ENCODE measurements at regions not wholly inside any gene's neighbourhood (a gene's known extent, or its start where the extent isn't known, plus 50 kb on each side); places are given as distances from the start of the nearest gene placed in this dataset.

DNA sequence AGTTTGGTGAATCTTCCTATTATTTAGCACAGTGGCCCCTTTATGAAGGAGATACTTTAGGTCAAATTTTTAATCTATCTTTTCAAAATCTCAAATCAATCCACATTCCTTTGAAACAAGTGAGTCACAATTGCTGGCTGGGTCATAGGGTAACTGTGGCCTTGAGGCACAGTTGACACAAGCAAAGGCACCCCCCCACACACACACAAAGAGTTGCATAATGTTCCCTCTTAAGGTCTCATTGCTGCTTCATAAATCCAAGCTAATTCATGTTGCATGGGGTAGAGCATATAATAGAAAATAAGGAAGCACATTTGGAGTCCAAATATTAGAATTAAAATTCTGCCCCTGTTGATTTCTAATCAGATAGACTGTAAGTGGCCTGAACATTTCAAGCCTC lies 171.5 kb downstream of the DLEU7 start:
- TF ChIP-seq, protein P1, sequence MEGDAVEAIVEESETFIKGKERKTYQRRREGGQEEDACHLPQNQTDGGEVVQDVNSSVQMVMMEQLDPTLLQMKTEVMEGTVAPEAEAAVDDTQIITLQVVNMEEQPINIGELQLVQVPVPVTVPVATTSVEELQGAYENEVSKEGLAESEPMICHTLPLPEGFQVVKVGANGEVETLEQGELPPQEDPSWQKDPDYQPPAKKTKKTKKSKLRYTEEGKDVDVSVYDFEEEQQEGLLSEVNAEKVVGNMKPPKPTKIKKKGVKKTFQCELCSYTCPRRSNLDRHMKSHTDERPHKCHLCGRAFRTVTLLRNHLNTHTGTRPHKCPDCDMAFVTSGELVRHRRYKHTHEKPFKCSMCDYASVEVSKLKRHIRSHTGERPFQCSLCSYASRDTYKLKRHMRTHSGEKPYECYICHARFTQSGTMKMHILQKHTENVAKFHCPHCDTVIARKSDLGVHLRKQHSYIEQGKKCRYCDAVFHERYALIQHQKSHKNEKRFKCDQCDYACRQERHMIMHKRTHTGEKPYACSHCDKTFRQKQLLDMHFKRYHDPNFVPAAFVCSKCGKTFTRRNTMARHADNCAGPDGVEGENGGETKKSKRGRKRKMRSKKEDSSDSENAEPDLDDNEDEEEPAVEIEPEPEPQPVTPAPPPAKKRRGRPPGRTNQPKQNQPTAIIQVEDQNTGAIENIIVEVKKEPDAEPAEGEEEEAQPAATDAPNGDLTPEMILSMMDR (IDR thresholded peaks at IDR 0.05; ENCODE audit: low read depth, low read length): no peak
- Histone ChIP-seq H3K36me3 (no peaks in the 10 kb centered on the region), H3K4me1 (no peaks in the 10 kb centered on the region; the same call in 1 of the 2 replicates), H3K27me3 (no peaks in the 10 kb centered on the region), H3K9me3 (no peaks in the 10 kb centered on the region), H3K4me3 (ENCODE audit: low read depth, low read length) (no peak overlapping the region)
- DNase-seq: no peak

DNA sequence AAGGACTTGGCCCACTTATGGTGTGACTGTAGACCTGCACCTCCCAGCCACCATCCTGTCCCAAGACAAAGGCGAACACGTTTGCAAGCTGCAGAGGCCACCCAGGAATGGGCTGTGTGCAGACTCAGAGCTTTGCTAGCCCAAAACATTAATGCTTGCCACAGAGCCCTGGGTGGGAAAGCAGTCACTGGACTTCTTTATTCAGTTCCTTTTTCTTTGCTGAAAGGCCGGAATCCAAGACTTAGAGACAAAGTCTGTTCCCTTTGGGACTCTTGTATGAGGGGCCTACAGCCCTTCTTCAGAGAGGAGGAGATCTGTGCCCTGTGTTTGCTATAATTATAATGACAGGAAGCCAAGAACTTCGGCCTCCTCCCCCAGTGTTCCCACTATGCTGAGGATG lies 167.8 kb downstream of the DLEU7 start:
- no peak overlapping the region for H3K4me3 ChIP-seq (ENCODE audit: low read depth, low read length)

DNA sequence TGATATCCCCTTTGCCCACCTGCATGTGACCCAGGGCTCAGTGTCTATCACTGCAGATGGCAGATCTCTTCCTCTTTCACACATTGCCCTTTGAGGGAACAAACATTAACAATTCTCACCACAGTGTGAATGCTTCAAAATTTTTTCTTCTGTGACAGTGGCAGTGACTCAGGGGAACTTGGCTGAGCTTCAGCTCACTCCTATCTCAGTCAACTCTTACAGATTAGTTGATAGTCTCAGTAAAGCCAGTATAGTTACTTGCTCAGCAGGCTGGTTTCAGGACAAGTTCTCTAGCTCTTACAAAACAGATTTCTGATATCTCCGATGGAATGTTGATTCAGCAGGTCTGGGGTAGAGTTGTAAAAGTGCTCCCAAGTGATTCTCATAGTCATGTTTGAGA lies 166.9 kb downstream of the DLEU7 start:
- DNase-seq: no peak
- Histone ChIP-seq H3K9me3 (no peaks in the 10 kb centered on the region), H3K27me3 (no peaks in the 10 kb centered on the region), H3K4me3 (ENCODE audit: low read depth, low read length) (no peak overlapping the region), H3K4me1 (no peaks in the 10 kb centered on the region; the same call in 1 of the 2 replicates), H3K36me3 (no peaks in the 10 kb centered on the region)
- TF ChIP-seq, protein P1 (IDR thresholded peaks at IDR 0.05; ENCODE audit: low read depth, low read length): no peak

More for the DNA sequence above, 167.8 kb downstream of the DLEU7 start:
- DNase-seq: no peak
- H3K4me1 ChIP-seq: no peaks in the 10 kb centered on the region; the same call in 1 of the 2 replicates
- no peaks in the 10 kb centered on the region for H3K36me3 ChIP-seq
- H3K27me3 ChIP-seq: no peaks in the 10 kb centered on the region
- TF ChIP-seq, protein P1 (IDR thresholded peaks at IDR 0.05; ENCODE audit: low read depth, low read length): no peak
- H3K9me3 ChIP-seq: no peaks in the 10 kb centered on the region

DNA sequence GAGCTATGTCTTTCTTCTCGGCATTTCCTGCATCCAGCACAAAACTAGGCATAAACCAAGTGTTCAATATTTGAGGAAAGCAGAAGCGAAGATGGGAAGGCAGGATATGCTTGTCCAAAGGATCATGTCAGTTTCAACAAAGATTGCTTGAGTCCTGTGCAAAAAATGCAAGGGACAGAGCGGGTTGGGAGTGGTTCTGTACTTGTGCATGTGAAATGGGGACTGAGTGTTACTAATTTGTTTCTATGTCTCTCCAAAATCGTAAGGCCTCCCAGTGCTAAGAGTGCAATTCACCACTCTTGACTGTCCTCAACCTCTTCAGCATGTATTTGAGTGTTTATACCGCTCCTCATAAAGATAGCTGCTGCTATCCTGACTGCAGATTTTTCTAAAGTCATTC lies 166.2 kb downstream of the DLEU7 start:
- no peak overlapping the region for H3K4me3 ChIP-seq (ENCODE audit: low read depth, low read length)
- no peaks in the 10 kb centered on the region for H3K9me3 ChIP-seq
- TF ChIP-seq, protein P1 (IDR thresholded peaks at IDR 0.05; ENCODE audit: low read depth, low read length): no peak
- H3K36me3 ChIP-seq: no peaks in the 10 kb centered on the region
- H3K4me1 ChIP-seq: no peaks in the 10 kb centered on the region; the same call in 1 of the 2 replicates
- DNase-seq: no peak
- H3K27me3 ChIP-seq: no peaks in the 10 kb centered on the region

DNA sequence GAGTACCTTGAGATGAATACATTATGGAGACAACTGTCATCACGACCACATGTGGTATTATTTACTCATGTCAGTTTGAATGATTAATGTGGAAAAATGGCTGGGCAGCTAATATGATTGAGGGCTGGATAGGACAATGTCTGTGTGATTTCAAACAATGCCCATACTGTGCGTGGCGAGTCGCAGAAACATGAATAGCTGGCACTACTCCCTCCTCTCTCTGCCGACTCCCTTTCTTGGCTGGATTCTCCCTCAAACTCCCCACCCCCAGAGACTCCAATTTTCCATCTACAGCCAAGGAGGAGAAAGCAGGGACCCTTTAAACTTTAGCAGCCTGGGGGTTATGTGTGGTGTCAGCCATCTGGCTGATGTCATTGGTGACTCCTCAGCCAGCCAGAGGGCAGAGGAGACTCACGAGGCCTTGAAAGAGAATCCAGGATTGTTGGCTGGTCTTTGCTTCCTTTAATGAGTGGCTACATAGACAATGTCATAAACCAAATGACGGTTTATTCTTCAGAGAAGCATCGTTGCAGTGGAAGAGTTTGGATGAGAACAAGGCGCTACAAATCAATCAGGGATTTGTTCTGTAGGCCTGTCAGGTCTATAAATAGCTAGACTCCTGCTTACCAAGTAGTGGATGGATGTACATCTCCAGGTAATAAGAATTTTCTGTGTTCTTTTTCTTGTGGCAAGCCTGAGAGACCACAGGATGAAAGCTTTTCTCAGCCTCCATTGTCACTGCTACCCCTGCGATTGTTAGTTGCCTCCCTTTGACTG lies 165.6 kb downstream of the DLEU7 start:
- H3K4me3 ChIP-seq (ENCODE audit: low read depth, low read length): no peak overlapping the region
- TF ChIP-seq, protein P1 (IDR thresholded peaks at IDR 0.05; ENCODE audit: low read depth, low read length): no peak
- H3K27me3 ChIP-seq: no peaks in the 10 kb centered on the region
- H3K9me3 ChIP-seq: no peaks in the 10 kb centered on the region
- no peaks in the 10 kb centered on the region; the same call in 1 of the 2 replicates for H3K4me1 ChIP-seq
- H3K36me3 ChIP-seq: no peaks in the 10 kb centered on the region
- peak; percentile 16 for DNase-seq

DNA sequence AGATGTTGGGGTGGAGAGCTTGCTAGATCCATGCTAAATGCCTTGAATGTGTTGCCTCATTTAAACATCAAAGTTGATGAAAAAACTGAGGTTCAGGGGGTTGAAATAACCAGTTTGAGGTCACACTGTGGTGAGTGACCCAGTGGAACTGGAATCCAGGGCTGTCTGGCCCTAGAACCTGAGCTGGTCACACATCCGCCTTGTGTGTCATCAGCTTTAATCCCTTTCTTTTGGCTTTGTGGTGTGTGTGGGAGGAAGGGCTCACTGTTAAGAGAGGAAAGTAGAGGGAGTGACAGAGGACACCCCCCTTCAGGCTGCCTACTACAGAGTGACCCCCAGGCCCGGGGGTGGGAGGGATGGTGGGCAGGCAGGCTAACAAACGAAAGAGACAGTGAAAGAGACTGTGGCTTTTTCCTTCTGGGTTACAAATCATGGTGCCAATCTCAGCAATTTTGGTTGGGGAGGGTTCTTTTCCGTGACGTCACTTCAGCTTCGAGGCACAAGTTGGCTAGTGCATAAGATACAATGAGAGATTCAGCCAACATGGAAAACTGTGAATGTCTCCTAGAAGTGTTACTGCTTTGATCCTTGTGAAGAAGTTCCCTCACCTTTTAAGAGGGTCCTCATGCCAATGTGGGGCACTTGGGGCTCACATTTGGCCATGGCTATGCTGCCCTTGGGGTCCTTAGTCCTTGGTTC lies 164.9 kb downstream of the DLEU7 start:
- Histone ChIP-seq H3K27me3 (no peaks in the 10 kb centered on the region), H3K9me3 (no peaks in the 10 kb centered on the region), H3K36me3 (no peaks in the 10 kb centered on the region), H3K4me3 (ENCODE audit: low read depth, low read length) (no peak overlapping the region), H3K4me1 (no peaks in the 10 kb centered on the region; the same call in 1 of the 2 replicates)
- TF ChIP-seq, protein P1 (IDR thresholded peaks at IDR 0.05; ENCODE audit: low read depth, low read length): no peak
- DNase-seq: no peak
